ENCODE measurements at regions not wholly inside any gene's neighbourhood (a gene's known extent, or its start where the extent isn't known, plus 50 kb on each side); places are given as distances from the start of the nearest gene placed in this dataset.

DNA sequence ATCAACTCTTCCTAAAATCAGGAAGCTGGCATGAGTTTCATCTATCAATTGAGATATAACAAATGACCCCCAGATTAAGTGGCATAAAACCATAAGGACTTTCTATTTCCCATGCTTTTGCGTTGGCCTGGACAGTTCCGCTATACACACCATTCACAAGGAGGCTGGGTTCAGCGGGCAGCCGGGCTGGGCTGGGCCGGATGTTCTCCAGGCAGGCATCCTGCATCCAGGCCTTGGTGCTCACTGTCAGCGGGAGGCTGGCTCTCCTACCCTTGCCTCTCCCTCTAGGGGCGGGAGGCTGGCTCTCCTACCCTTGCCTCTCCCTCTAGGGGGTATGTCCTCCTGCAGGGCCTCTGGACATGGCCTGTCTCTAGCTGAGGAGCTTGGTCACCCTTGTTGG, 266.0 kb upstream of the ARRDC4 start:
- DNase-seq (ENCODE audit: low spot score in 2 of 2): no peak
- WGBS, 2 donors: 94 to 97% methylated on average over 7 of the region's 7 CpGs
- intact Hi-C loops (cut with DNase I; ENCODE audit: low total_unique reads): no loop called here
- TF ChIP-seq, protein P1, sequence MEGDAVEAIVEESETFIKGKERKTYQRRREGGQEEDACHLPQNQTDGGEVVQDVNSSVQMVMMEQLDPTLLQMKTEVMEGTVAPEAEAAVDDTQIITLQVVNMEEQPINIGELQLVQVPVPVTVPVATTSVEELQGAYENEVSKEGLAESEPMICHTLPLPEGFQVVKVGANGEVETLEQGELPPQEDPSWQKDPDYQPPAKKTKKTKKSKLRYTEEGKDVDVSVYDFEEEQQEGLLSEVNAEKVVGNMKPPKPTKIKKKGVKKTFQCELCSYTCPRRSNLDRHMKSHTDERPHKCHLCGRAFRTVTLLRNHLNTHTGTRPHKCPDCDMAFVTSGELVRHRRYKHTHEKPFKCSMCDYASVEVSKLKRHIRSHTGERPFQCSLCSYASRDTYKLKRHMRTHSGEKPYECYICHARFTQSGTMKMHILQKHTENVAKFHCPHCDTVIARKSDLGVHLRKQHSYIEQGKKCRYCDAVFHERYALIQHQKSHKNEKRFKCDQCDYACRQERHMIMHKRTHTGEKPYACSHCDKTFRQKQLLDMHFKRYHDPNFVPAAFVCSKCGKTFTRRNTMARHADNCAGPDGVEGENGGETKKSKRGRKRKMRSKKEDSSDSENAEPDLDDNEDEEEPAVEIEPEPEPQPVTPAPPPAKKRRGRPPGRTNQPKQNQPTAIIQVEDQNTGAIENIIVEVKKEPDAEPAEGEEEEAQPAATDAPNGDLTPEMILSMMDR (IDR thresholded peaks at IDR 0.05): no peak
- no peak for TF ChIP-seq POLR2A (IDR thresholded peaks at IDR 0.05)
- no peak overlapping the region for H3K4me3 ChIP-seq (ENCODE audit: low read depth, poor library complexity, severe bottlenecking)

DNA sequence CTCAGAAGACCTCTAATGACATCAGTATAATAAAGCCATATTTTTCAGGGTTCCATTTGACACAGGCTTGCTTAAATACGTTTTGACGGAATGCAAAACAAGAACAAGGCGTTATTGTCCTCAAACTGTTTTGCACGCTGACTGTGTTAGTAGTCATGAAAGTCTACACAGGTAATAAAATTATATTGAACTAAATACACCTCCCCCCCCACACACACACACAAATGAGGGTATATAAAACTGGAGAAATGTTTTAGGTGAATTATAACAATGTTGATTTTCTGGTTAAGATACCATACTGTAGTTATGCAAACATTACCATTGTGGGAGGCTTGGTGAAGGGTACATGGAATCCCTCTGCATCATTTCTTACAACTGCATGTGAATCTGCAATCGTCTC, 257.1 kb upstream of the ARRDC4 start:
- no peak overlapping the region for H3K4me3 ChIP-seq (ENCODE audit: low read depth, poor library complexity, severe bottlenecking)
- TF ChIP-seq, protein P1 (IDR thresholded peaks at IDR 0.05): no peak
- no peak for TF ChIP-seq POLR2A (IDR thresholded peaks at IDR 0.05)
- intact Hi-C loops (cut with DNase I; ENCODE audit: low total_unique reads): no loop called here
- no peak for DNase-seq (ENCODE audit: low spot score in 2 of 2)
- 93 to 94% methylated on average over 5 of the region's 5 CpGs for WGBS, 2 donors

DNA sequence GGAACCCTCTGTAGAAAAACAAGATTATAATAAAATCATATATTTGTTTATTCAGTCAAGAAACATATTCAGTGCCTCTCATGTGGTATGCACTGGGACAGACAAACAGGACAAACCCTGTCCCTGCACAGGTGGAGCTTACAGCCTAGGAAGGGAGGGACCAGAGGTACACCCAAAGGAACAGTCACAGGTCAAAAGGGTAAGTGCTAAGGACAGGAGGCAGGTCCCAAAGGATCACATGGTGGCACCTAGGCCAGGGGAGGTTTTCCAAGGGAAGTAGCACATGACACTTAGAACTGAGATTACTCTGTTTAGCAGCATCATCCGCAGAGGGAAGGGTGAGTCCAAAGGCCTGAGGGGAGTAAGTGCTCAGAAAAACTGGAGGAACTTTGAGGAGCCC, 254.4 kb upstream of the ARRDC4 start:
- DNase-seq (ENCODE audit: low spot score in 2 of 2): no peak
- WGBS, 2 donors: 77 to 94% methylated on average over 1 of the region's 1 CpG
- TF ChIP-seq, protein P1 (IDR thresholded peaks at IDR 0.05): no peak
- TF ChIP-seq POLR2A (IDR thresholded peaks at IDR 0.05): no peak
- H3K4me3 ChIP-seq (ENCODE audit: low read depth, poor library complexity, severe bottlenecking): no peak overlapping the region
- intact Hi-C loops (cut with DNase I; ENCODE audit: low total_unique reads): no loop called here

DNA sequence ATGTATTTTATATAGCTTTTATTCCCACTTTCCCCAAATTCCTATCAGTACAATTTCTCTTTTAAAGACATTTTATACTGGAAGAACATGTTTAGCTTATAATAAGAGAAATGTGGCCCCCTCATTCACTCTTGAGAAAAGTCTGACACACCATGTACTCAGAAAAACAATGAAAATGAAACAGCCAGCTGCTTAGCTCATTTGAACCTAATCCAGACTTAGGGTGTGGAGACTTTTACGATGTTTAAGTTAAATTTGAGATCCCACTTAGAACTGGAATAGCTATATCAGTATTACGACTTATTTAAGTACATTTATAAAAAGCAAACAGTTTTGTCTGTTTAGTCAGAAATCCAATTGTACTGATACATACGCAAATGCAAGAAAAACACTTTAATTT, 252.3 kb upstream of the ARRDC4 start:
- H3K4me3 ChIP-seq (ENCODE audit: low read depth, poor library complexity, severe bottlenecking): no peak overlapping the region
- intact Hi-C loops (cut with DNase I; ENCODE audit: low total_unique reads): no loop called here
- no peak for TF ChIP-seq POLR2A (IDR thresholded peaks at IDR 0.05)
- TF ChIP-seq, protein P1 (IDR thresholded peaks at IDR 0.05): no peak
- DNase-seq (ENCODE audit: low spot score in 2 of 2): no peak
- WGBS, 2 donors: 45 to 53% methylated on average over 3 of the region's 3 CpGs

DNA sequence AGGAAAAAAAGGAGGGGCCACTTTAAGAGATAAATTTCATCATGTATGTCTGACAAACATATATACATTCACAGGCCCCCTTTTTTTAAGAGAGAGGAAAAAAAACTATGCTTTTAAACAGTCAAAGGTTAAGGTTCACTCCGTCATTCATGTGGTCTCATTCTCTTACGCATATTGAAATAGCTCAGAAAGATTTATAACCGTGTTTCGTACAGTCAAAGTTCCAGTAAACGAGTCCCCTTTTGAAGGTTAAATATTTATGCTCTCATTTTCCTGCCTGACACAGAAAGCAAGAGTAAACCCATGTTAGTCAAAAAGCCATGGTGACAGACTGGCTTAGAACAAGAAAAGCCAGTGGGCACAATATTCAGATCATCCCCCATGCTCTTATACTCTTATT, 248.0 kb upstream of the ARRDC4 start:
- TF ChIP-seq, protein P1 (IDR thresholded peaks at IDR 0.05): no peak
- TF ChIP-seq POLR2A (IDR thresholded peaks at IDR 0.05): no peak
- WGBS, 2 donors: 33 to 38% methylated on average over 5 of the region's 5 CpGs
- no peak overlapping the region for H3K4me3 ChIP-seq (ENCODE audit: low read depth, poor library complexity, severe bottlenecking)
- DNase-seq (ENCODE audit: low spot score in 2 of 2): no peak
- intact Hi-C loops (cut with DNase I; ENCODE audit: low total_unique reads): no loop called here

DNA sequence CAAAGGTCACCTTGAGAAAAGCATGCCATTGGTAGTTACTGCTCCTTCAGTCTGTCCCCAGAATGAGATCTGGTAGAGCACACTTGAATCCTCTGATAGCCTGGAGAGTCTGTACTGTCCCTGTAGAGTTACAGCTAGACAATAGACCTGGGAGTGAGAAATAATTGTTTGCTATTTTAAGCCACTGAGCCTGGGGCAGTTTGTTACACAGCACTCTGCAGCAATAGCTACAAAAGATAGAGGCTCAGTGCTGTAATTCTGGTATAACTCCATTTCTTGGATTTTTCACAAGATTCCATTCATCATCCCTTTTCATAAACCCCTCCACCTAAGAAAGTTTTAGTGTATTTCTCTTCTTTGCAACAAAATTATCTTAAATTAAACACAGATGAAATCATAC, 242.7 kb upstream of the ARRDC4 start:
- H3K4me3 ChIP-seq (ENCODE audit: low read depth, poor library complexity, severe bottlenecking): no peak overlapping the region
- no peak for TF ChIP-seq POLR2A (IDR thresholded peaks at IDR 0.05)
- TF ChIP-seq, protein P1 (IDR thresholded peaks at IDR 0.05): no peak
- intact Hi-C loops (cut with DNase I; ENCODE audit: low total_unique reads): no loop called here
- no peak for DNase-seq (ENCODE audit: low spot score in 2 of 2)
